Fibroblast of gingiva (primary cell): ENCODE measurements at regions not wholly inside any gene's neighbourhood (a gene's known extent, or its start where the extent isn't known, plus 50 kb on each side); places are given as distances from the start of the nearest gene placed in this dataset.

Experiments used
- DNase-seq: peaks from one replicate; pipeline ENCODE4 v3.0.0-alpha.2; 2011; ENCODE audit warnings: low read depth

DNA sequence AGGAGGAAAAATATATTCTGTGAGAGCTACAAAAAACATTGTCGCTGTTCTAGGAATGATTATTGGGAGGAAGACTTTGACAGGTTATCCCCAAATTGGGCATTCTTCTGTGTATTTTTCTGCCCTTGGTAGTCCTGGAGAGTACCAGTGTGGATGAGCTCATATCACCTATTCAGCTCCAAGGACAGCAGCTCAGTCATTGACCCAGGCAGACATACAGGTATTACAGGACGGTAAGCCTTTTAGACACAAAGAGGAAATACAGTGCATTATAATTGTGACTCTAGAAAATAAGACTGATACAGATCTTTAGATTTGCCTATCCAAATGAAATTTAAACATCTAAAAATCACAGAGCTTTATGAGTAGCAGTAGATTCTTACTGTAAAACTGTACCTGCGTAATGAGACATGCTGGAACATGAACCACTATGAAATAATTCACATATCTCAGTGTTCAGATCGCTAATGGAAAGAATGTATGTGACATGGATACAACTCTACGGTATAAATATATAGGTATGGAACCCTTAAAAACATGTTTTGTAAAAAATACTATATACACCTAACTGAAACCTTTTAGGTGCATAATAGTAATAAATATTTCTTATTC is 56.0 kb downstream of the PLK2 start:
- DNase-seq = no peak

DNA sequence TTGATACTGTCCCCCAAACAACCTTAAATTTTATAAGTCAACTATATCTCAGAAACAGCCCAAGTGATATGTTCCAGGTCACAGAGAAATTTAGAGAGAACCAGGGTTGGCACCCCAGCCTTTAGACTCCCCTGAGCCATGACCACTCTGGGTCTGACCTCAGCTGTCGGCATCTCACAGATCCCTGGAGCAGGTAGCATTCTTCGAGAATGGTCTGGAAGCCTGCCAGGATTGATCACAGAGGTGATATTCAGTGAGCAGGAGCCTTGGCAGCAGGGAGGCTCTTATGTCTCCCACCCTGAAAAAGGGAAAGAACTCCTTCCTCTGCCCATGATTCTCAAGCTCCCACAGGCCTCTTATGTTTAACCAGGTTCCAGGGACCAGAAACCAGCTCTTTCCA is 58.2 kb downstream of the PLK2 start:
- DNase-seq = no peak

DNA sequence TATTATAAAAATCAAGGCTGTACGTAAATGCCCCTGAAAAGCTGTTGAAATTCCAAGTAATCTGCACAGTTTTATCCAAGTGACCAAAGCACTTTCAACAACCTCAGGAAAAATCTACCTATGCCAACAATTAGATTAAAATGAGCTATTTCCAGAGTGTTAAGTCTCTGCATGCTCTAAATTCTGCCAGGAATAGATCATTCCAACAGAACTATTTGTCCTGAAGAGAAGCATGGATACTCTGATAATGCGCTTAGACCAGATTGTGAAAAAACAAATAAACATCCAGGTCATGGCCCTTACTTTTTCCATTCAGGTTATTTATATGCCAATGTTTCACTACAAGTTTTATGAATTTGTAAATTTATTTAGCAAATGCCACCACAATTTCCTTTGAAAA is 59.1 kb downstream of the PLK2 start:
- no peak for DNase-seq

DNA sequence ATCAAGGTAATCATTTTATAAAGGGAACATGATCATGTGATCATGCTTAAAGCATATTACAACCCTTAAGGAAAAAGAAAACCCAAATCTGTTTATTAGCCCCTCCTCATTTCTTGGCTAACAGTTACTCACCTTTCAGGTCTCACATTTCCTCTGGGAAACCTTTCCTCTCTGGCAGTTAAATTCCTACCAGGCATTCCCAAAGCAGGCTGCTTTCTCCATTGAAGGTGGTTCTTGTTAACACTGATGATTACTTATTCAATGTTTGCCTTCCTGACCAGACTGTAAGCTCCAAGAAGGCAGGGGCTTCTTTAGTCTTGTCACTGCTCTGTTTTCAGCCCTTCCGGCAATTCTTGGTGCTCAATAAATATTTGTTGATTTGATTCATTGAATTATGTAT is 59.9 kb downstream of the PLK2 start:
- no peak for DNase-seq

DNA sequence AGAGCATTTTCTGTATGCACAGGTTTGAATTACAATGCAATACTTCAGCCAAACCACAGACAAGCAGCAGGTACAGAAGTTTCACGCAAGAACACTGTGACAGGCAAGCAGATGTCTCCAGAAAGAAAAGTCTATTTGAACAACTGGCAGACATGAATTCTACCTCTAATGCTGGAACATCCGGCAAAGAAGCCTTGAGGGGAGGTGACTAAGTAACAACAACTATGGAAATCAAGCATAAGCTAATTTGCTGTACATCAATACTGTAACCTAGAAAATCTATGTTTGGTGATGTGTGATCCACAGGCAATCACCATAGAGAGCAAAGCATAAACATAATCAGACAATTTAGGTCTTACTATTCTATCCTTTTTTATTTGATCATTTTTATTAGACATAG is 65.5 kb downstream of the PLK2 start:
- no peak for DNase-seq

DNA sequence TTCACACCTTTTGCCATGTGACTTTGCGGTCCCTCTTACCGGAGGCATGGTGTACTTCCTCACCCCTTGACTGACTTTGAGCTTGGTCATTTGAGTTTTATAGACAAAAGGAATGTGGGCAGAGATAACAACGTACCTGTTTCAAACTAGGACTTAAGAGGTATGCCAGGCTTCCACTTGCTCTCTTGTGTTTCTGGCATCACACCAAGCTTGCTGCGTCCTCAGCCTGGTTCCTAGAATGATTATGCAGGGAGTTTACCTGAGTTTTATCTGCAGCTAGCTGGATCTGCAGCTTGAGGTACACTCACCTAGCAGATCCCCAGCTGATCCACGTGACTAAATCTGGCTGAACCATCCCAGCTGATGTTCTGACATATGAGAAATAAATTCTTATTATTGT is 66.2 kb downstream of the PLK2 start:
- DNase-seq = no peak

DNA sequence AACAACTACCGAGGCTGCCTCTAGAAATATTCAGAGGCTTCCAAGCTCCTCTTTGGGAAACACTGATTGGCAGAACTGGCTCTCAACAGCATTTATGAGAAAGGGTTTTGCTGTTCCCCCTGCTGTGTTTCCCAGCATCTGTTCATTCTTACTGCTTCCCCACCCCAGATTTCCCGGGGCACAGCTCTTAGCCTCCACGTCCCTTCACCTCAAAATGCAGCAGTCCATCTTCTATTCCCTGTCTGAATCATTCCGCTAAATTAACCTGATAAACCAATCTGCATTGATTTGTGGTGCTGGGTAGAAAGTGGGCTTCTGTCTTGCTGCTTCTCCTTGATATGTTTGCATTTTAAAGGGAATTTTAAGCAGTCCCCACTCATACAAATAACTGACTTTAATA is 67.4 kb downstream of the PLK2 start:
- DNase-seq = no peak

DNA sequence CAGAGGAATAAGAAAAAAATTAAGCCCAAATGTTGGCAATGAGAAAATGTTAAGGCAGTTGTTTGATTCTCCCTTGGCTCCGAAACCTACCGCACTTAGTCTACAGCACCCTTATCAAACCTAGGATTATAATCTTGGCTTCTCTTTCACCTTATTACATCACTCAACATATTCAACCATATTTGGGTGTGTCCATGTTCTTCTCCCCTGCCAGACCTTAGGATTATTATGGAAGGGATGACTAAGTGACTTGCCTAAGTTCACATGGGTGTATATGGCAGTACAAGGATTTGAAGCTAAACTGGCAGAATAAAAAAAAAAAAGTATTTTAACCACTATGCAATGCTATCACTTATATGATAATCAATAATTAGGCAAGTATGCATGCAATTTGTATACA is 76.4 kb downstream of the PLK2 start:
- no peak for DNase-seq

DNA sequence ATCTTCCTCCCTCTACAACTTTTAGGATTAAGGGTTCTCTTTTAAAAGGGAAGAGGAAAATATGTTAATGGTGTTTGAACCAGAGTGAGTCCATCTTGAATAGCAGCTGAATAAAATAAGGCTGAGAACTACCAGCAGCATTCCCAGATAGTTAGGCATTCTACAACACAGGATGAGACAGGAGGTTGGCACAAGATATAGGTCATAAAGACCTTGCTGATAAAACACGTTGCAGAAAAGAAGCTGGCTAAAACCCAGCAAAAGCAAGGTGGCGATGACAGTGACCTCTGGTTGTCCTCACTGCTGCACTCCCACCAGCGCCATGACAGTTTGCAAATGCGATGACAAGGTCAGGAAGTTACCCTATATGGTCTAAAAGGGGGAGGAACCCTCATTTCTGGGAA is 77.8 kb downstream of the PLK2 start:
- DNase-seq = no peak

DNA sequence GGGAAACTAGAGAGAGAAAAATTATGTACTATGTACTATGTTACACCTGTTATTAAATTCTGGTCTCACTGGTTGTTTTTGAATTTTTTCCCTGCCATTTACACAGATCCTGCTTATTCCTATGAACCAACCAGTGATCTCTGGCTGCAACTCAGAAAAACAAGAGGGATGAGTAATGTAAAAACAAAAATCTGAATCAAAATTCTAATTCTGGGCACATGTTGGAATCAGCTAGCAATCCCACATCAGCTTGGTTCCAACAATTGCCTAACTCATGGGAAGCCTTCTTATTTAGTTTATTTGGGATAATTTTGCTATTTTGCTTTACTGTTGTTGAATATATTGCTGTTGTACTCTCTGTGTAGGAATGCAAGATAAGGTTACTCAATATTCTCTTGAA is 78.3 kb downstream of the PLK2 start:
- peak; percentile 11 for DNase-seq

DNA sequence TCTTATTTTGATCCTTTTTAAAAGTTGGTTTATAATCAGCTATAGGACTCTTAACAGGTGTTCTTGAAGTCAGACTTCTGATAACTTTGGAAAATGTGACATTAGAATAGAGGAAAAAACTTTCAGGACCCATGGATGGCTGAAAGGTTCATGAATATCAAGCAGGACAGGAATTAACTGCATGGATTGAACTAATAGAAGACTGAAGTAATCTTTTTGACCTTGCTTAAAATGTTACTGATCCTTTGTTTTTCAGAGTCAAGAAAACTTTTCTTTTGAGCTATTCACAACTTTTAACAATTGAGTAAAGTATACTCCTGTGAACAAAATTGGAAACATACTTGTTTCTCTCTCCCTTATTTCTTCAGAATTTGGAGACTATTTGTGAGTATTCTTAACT is 79.2 kb downstream of the PLK2 start:
- DNase-seq = no peak

DNA sequence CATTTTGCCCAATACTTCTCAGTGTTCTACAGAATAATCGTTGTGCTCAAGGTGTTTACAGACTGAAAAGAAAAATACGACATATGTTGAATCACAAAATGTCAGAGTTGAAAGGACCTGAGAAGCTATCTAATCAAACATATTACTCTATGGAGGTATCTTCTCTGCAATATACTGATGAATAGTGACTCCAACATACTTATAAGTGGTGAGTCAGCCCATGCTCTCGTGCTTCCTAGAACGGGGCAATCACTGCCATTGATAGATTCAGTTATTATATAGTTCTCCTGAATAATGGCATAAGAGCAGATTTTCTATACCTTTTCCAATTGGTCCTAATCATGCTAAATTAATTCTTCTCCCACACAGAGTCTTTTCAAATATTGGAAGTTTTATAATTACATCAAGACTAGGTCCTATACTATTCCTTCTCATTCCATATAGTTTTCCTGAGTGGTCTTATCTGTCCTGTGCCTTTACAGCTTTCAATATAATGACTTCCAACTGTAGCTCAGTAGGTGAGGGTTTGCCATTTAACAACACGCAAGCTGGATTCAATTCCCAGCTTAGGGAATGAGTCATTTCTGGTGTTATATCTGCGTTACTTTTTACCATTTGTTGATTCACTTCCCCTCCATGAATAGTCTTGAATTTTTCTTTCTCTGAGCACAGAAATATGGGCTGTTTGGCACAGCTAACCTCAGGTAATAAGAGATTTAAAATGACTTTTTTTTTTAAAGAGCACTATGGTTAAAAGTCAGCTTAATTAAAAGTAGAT is 81.1 kb downstream of the PLK2 start:
- DNase-seq = no peak

DNA sequence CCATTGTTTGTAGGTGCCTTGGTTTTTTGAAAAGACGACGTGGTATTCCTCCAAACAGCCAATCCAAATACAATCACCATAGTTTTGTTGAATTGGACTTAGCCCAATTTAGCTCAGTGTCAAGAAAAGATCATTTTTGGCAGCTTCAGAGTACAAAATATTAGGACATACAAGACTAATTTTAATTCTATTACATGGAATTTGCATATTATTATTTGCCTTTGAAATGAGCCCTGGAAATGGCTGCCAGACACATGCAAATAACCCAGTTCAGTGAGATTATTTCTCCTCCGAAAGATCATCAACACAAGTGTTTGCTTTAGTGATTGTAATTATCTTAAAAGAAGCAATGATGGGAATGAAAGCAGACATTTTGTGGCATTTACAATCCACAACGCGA is 89.3 kb downstream of the PLK2 start:
- DNase-seq = no peak

DNA sequence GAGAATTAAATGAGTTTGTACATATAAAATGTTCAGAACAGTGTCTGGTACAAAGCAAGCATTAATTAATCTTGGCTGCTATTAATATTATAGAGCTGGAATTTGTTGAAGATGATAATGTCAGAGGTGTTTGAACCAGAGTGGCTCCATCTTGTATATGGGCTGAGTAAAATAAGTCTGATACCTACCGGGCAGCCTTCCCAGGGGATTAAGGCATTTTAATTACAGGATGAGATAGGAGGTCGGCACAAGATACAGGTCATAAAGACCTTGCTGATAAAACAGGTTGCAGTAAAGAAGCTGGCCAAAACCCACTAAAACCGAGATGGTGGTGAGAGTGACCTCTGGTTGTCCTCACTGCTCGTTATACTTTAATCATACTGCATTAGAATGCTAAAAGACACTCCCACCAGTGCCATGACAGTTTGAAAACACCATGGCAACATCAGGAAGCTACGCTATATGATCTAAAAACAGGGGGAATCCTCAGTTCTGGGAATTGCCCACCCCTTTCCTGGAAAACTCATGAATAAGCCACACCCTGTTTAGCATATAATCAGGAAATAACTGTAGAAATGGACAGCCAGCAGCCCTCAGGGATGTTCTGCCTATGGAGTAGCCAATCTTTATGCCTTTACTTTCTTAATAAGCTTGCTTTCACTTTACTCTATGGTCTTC is 90.2 kb downstream of the PLK2 start:
- no peak for DNase-seq

DNA sequence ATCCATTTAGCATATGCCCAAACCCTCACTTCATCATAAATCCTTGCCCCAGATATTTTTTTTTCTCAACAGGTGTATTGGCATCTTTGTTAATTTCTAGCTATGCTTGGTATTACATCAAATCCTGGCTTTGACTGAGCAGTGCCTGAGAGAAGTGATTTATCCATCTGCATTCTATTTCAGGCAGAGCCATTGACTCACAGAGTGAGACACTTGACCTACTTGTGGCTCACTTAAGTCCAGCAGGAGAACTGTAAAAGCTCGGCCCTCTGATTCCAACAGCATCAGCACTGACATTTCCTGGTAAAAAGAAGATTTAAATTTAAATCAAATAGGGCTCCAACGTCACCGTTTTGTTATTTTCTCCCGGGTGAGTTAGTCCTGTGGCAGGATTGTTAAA is 93.4 kb downstream of the PLK2 start:
- peak; percentile 60 for DNase-seq

DNA sequence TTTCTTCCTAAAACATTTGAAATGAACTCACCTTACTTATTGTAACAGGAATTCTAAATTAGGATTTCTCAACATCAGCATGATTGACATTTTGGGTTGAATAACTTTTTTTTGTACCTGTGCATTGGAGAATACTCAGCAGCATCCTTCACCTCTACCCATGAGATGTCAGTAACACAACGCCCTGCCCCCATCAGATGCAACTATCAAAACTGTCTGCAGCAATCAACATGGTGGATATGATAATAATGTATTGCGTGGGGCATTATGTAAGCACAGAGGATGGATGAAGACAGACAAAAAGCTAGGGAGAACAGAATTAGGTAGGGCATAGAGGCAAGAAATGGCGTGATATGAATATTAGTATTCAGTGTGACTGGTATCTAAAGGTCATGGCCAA is 94.1 kb downstream of the PLK2 start:
- DNase-seq = no peak

DNA sequence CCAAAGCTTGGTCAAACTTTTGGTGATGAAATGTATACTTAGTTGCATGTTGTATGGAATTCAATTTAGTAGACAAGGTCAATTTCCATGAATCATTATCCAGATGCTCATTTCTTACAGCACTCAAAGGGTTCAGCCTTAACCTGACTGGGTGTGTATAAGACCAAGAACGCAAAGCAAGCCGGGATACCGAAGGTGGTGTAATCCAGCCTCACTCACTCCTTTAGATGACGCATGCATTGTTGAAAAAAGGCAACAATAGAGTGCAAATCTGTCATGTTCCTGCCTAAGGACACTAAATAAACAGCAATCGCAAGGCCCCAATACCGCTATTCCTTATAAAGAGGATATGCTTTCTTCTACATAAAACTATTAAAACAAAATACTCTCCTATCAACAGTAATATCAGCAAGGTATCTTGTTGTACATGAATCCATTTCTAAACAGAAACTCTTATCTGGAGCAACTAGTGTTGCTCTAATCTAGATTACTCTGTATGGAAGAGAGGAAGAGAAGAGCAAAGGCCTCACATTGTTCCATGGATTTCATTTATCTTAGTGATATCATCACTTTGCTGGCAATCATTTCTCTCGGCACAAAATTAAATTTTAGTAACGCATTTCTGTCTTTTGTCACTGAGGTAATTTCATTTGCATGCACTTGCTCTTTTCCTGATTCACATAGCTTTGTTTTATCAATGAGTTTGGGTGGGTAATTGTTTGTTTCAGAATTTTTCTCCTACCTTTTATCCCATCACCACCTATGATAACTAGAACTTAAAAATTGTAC is 96.2 kb downstream of the PLK2 start:
- no peak for DNase-seq

DNA sequence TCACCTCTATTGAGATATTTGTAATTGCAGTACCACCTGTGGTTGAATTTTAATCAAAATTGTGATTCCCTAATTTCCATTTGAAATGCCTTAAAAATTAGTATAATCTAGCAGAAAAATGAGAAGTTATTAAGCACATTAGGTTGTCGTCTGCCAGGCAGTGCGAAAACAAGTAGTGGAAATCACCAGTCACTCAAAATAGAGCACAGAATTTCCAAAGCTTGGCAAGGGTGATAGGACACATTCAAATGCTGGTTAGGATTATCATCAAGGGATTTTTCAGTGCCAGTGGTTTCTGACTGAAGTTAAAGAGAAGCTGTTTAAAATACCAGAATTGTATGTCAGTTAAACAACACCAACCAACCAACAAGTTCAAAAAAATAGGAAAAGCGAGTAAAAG is 97.8 kb downstream of the PLK2 start:
- DNase-seq = no peak

DNA sequence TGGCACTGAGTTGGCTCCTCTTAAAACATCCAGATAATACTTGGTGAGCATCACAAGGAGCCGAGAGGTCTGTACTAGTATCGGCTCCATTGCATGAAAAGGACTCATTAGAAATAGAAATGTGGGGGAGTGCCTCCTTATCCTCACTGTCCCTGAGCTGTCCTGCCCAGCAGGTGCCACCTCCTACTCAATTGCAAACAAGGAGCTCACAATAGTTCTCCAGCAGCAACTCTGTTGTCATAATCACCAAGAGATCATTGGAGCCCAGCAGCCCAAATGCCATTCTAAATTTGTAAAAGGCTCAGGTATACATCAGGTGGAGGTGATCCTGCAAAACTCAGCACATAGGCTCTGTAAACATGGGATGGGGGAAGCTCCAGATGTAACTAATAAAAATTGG is 99.1 kb downstream of the PLK2 start:
- DNase-seq = no peak

DNA sequence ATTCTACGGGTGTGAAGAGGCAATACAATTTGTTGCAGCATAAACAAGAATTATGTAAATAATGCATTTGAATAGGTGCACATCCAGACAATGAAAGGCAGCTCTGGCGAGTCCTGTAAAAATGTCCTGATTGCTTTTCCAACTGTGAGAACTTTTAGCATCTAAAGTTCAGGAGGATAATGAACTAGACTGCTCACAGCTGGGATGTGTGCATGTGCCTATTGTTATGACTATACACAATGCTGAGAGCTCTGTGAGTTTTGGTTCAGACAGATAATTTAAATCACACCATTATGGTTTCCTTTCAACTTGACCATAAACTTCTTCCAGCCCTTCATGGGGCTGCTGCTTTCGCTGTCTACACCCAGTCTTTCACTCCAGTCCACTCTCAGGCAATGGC is 99.9 kb downstream of the PLK2 start:
- no peak for DNase-seq

DNA sequence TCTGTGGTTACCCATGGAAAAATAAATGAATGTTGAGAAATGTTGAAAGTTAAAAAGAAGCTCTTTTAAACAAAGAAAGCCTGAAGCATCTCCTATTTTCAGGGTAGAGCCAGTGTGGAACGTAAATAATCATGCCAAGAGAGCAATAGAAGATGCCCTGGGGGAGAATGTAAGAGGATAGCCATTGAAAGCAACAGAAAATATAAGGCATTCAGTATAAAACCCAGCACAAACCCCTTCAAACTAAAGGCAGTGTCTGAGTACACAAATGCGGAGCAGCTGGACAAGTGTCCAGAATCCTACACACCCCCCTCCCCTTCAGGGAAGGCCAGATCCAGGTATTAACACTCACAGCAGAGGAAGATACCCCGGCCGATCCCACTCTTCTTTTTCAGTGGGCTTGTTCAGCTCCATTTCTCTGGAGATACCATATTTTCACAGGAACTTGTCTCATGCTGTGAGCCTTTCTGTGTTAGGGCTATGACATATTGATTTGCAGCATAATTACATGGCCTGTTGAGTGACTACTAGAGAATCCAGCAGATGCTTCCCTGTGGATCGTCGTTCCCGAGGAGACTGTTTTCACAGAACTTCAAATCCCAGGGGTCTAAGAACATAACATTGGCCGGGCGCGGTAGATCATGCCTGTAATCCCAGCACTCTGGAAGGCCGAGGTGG is 101.2 kb downstream of the PLK2 start:
- DNase-seq = peak; percentile 35

DNA sequence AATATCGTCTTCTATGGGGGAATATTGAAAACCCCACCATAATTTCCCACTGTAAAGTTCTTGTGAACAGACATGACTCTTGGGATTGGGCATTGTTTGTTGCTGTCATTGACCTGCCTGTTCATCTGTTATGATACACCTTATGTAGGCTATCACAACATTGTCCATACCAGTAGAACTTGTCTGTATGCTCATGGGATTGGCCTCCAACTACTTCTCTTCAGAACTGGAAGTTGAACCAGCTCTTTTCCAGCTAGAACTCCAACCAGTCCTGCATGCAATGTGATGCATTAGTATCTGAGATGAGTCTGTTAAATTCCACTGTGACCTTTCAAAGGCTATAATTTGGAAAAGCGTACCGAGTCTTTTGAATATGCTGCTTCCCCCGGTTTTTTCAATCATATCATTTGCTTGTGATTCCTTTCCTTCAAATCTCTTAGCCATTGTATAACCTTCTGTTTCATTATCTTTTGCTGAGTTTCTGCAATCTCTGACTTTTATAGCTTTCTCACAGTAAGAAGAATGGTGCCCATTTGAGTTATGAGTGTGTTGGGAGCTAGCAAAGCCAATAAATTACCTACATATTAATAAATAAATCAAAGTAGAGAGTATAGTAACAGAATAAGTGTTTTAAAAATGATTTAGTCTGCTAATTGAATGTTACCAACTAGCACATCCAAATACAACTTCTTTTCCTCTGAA is 101.9 kb downstream of the PLK2 start:
- DNase-seq = no peak
